Smooth muscle cell (in vitro differentiated cells): ENCODE measurements at regions not wholly inside any gene's neighbourhood (a gene's known extent, or its start where the extent isn't known, plus 50 kb on each side); places are given as distances from the start of the nearest gene placed in this dataset.

Experiments used
- DNase-seq: peaks from one replicate; lab custom pipeline; 2025; ENCODE audit not compliant: unreplicated experiment; lab: John Stamatoyannopoulos, UW
- H2AFZ ChIP-seq: fragments of 200-600 bp; sonication (generic); 2 replicates; pipeline ENCODE4 v1.6.0; 2016; ENCODE audit warnings: antibody characterized with exemption, low read depth, mild to moderate bottlenecking
- H3F3A ChIP-seq: fragments of 200-600 bp; sonication (generic); 2 replicates; pipeline ENCODE4 v1.6.0; 2017; ENCODE audit warnings: antibody characterized with exemption, low read depth
- H3K27ac ChIP-seq: fragments of 200-600 bp; sonication (generic); 2 replicates; pipeline ENCODE4 v1.5.1; 2016; ENCODE audit warnings: low read depth, mild to moderate bottlenecking
- H3K27me3 ChIP-seq: fragments of 200-600 bp; sonication (generic); 2 replicates; pipeline ENCODE4 v1.6.1; 2016; ENCODE audit warnings: low read depth, mild to moderate bottlenecking
- H3K36me3 ChIP-seq: fragments of 200-600 bp; sonication (generic); 2 replicates; pipeline ENCODE4 v1.5.1; 2016; ENCODE audit warnings: low read depth
- H3K4me1 ChIP-seq: fragments of 200-600 bp; sonication (generic); 2 replicates; pipeline ENCODE4 v1.5.1; 2016; ENCODE audit warnings: low read depth
- H3K4me2 ChIP-seq: fragments of 200-600 bp; sonication (generic); 2 replicates; pipeline ENCODE4 v1.6.0; 2016; ENCODE audit warnings: mild to moderate bottlenecking
- H3K4me3 ChIP-seq: fragments of 200-600 bp; sonication (generic); 2 replicates; pipeline ENCODE4 v1.5.1; 2016; ENCODE audit warnings: mild to moderate bottlenecking
- H3K79me2 ChIP-seq: fragments of 200-600 bp; sonication (generic); 2 replicates; pipeline ENCODE4 v1.6.0; 2016; ENCODE audit warnings: low read depth, mild to moderate bottlenecking
- H3K9ac ChIP-seq: fragments of 200-600 bp; sonication (generic); 2 replicates; pipeline ENCODE4 v1.6.0; 2016; ENCODE audit warnings: low read depth
- H3K9me3 ChIP-seq: fragments of 200-600 bp; sonication (generic); replicated peaks from 2 replicates; pipeline ENCODE4 v1.5.1; 2016; ENCODE audit warnings: low read depth
- H4K20me1 ChIP-seq: fragments of 200-600 bp; sonication (generic); 2 replicates; pipeline ENCODE4 v1.6.0; 2016; ENCODE audit warnings: low read depth
- WGBS: methylation state at CpG from one replicate; pipeline ENCODE4 v1.1.7; 2016; ENCODE audit warnings: low lambda C conversion rate; 5-methylcytosine and 5-hydroxymethylcytosine counted together
- TF ChIP-seq, protein P1 (sequence below): fragments of 200-600 bp; sonication (generic); IDR thresholded peaks from 2 replicates; pipeline ENCODE4 v1.5.1; 2017; ENCODE audit warnings: borderline replicate concordance, mild to moderate bottlenecking, antibody characterized with exemption; ENCODE audit not compliant: insufficient read depth, poor library complexity, severe bottlenecking

DNA sequence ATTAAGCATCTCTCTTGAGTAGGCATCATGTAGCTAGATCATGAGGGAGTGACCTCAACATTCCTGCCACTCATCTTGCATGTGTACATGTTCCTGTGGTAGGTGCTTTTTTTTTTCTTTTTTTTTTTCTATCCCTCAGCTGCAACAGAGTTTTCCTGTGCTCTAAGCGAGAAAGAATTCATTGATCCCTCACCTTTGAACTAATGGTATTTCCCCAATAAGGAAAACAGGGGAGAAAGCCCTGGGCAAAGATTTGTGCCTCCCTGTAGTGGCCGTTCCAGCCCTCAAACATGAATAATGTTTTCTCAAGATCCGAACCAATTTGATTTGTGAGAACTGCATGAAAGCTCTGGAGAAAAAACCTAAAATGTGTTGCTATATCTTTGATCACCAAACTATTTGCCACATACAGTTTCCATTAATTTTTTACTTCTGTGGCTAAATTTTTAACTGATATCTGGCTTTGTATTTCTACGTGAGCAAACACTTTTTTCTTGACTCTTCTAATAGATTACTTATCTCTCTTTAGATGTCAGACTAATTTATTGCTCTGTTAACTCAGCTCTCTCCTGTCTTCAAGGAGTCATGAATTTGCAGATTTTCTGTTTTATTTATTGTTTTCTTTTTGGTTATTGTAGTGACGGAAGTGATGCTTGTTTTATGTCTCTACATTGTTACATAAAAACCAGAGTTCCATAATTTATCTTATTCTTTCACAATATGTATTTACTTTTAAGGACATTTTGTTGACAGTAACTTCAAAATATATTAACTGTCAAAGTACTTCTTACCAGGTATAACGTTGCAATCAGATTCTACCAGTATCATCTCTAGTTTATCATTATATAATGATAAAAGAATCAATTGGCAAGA, 1396.5 kb downstream of the OTOL1 start:
- Histone ChIP-seq H3K9me3 (no peaks in the 10 kb centered on the region), H3K27me3 (no peaks in the 10 kb centered on the region), H3K36me3 (no peaks in the 10 kb centered on the region), H3K27ac (no peak overlapping the region), H3K9ac (no peak overlapping the region), H4K20me1 (no peaks in the 10 kb centered on the region), H3K4me2 (no peak overlapping the region), H3F3A (no peaks in the 10 kb centered on the region), H2AFZ (no peak overlapping the region), H3K4me3 (no peak overlapping the region), H3K79me2 (no peaks in the 10 kb centered on the region), H3K4me1 (no peaks in the 10 kb centered on the region)
- TF ChIP-seq, protein P1, sequence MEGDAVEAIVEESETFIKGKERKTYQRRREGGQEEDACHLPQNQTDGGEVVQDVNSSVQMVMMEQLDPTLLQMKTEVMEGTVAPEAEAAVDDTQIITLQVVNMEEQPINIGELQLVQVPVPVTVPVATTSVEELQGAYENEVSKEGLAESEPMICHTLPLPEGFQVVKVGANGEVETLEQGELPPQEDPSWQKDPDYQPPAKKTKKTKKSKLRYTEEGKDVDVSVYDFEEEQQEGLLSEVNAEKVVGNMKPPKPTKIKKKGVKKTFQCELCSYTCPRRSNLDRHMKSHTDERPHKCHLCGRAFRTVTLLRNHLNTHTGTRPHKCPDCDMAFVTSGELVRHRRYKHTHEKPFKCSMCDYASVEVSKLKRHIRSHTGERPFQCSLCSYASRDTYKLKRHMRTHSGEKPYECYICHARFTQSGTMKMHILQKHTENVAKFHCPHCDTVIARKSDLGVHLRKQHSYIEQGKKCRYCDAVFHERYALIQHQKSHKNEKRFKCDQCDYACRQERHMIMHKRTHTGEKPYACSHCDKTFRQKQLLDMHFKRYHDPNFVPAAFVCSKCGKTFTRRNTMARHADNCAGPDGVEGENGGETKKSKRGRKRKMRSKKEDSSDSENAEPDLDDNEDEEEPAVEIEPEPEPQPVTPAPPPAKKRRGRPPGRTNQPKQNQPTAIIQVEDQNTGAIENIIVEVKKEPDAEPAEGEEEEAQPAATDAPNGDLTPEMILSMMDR, result no peak
- DNase-seq, result no peak
- 82% methylated on average over 6 of the region's 6 CpGs for WGBS

DNA sequence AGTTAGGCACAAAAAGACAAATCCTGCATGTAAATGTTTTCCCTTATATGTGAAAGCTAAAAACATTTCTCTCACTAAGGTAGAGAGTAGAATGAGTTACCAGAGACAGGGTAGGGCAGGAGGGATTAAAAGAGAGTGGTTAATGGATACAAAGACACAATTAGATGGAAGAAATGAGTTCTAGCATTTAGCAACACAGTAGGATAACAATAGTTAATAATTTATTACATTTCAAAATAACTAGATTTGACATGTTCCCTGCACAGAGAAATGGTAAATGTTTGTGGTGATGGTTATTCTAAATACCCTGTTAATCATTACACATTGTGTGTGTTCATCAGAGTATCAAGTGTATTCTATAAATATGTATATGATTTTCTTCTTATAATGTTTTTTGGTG, 1400.7 kb downstream of the OTOL1 start:
- no peak overlapping the region for H3K9ac ChIP-seq
- H3K9me3 ChIP-seq, result no peaks in the 10 kb centered on the region
- H3F3A ChIP-seq, result no peaks in the 10 kb centered on the region
- no peaks in the 10 kb centered on the region for H3K79me2 ChIP-seq
- TF ChIP-seq, protein P1, result no peak
- no peak for DNase-seq
- H3K4me3 ChIP-seq, result no peak overlapping the region
- H3K36me3 ChIP-seq, result no peaks in the 10 kb centered on the region
- H3K4me2 ChIP-seq, result no peak overlapping the region
- H3K4me1 ChIP-seq, result no peaks in the 10 kb centered on the region
- H4K20me1 ChIP-seq, result no peaks in the 10 kb centered on the region
- H3K27ac ChIP-seq, result no peak overlapping the region
- H3K27me3 ChIP-seq, result no peaks in the 10 kb centered on the region
- H2AFZ ChIP-seq, result no peak overlapping the region

DNA sequence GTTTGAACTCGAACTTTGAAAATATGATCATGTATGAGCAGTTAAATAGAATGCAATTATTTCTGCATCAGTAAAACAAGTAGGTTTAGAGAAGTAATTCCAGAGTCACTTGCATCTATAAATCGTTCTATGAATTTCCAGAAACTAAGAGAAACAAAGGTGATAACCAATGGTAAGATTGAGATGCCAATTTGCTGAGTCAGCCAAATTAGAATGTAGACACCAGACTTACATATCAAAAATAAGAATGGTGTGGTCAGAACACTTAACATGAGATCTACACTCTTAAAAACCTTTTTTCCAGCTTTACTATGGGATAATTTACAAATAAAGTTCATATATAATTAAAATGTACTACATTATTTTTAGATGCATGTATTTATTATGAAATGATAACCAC, 1435.9 kb downstream of the OTOL1 start:
- H3K9ac ChIP-seq, result no peak overlapping the region
- no peak for DNase-seq
- no peaks in the 10 kb centered on the region for H3F3A ChIP-seq
- no peak overlapping the region for H3K4me3 ChIP-seq
- no peaks in the 10 kb centered on the region for H3K27me3 ChIP-seq
- H3K36me3 ChIP-seq, result no peaks in the 10 kb centered on the region
- WGBS, result 67% methylated on average over 2 of the region's 2 CpGs
- TF ChIP-seq, protein P1, result no peak
- no peak overlapping the region for H3K27ac ChIP-seq
- H3K4me1 ChIP-seq, result no peaks in the 10 kb centered on the region
- H3K9me3 ChIP-seq, result no peaks in the 10 kb centered on the region
- H4K20me1 ChIP-seq, result no peaks in the 10 kb centered on the region
- no peak overlapping the region for H3K4me2 ChIP-seq
- no peaks in the 10 kb centered on the region for H3K79me2 ChIP-seq
- no peak overlapping the region for H2AFZ ChIP-seq

DNA sequence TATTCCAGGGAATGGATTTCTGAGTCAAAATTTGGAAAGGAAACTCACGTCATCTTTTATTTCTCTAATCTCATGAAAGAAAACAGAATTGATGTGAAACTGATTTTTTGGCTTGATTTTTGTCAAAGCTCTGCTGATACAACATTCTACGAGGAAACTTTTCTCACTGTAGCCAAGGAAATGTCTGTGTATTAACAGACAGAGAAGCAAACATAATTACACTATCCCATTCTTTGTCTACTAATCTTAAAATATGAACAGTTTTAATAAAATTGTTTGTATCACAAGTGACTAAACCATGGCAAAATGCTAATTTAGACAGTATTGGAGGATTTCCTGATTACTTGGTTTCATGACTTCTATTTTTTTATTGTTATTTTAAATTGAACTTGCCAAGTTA, 1437.0 kb downstream of the OTOL1 start:
- H2AFZ ChIP-seq, result no peak overlapping the region
- no peak for DNase-seq
- H3K9me3 ChIP-seq, result no peaks in the 10 kb centered on the region
- H3K4me1 ChIP-seq, result no peaks in the 10 kb centered on the region
- no peaks in the 10 kb centered on the region for H3K36me3 ChIP-seq
- no peaks in the 10 kb centered on the region for H3K27me3 ChIP-seq
- H3K4me2 ChIP-seq, result no peak overlapping the region
- no peaks in the 10 kb centered on the region for H3K79me2 ChIP-seq
- TF ChIP-seq, protein P1, result no peak
- no peaks in the 10 kb centered on the region for H3F3A ChIP-seq
- no peak overlapping the region for H3K27ac ChIP-seq
- H3K4me3 ChIP-seq, result no peak overlapping the region
- WGBS, result 91% methylated on average over 2 of the region's 2 CpGs
- no peaks in the 10 kb centered on the region for H4K20me1 ChIP-seq
- H3K9ac ChIP-seq, result no peak overlapping the region
